H1 (cell line): ENCODE measurements at regions not wholly inside any gene's neighbourhood (a gene's known extent, or its start where the extent isn't known, plus 50 kb on each side); places are given as distances from the start of the nearest gene placed in this dataset.

Source experiments
- EP300 ChIP-seq, 2 experiments: IDR thresholded peaks; 1 replicate in 1 of 2; 2 replicates in 1 of 2; pipeline ENCODE4 v1.6.1; 2011 to 2012; ENCODE audit warnings: low read depth in 2 of 2, low read length in 2 of 2, mild to moderate bottlenecking in 2 of 2, borderline replicate concordance in 1 of 2, inconsistent platforms in 1 of 2, moderate library complexity in 1 of 2
- EZH2 ChIP-seq: fragments of 200-600 bp; sonication (generic); IDR thresholded peaks from 2 replicates; pipeline ENCODE4 v1.7.1; 2012; ENCODE audit warnings: low read depth, mild to moderate bottlenecking, moderate library complexity, low read length, inconsistent platforms; ENCODE audit not compliant: severe bottlenecking
- POLR2AphosphoS5 ChIP-seq: IDR thresholded peaks from 2 replicates; pipeline ENCODE4 v1.6.1; 2011; ENCODE audit warnings: low read depth, low read length
- RAD21 ChIP-seq, 2 experiments: IDR thresholded peaks in 1 of 2; conservative IDR thresholded peaks in 1 of 2; 2 replicates each; pipeline ENCODE4 v1.6.1; 2011; ENCODE audit warnings: low read depth in 2 of 2, low read length in 2 of 2, improper control_type of control experiment in 1 of 2, inconsistent platforms in 1 of 2, mild to moderate bottlenecking in 1 of 2, moderate library complexity in 1 of 2
- YY1 ChIP-seq: IDR thresholded peaks from 2 replicates; pipeline ENCODE4 v1.6.1; 2011; ENCODE audit warnings: low read depth, mild to moderate bottlenecking, low read length
- TF ChIP-seq, protein P1 (sequence below), 3 experiments: IDR thresholded peaks; 1 replicate in 2 of 3; 2 replicates in 1 of 3; pipeline versions ENCODE4 v1.5.1 to v1.6.1; 2011; ENCODE audit warnings: low read length in 3 of 3, mild to moderate bottlenecking in 3 of 3, inconsistent platforms in 2 of 3, low read depth in 1 of 3, moderate library complexity in 1 of 3; ENCODE audit not compliant: insufficient read depth in 1 of 3; ENCODE audit errors: control extremely low read depth in 1 of 3

DNA sequence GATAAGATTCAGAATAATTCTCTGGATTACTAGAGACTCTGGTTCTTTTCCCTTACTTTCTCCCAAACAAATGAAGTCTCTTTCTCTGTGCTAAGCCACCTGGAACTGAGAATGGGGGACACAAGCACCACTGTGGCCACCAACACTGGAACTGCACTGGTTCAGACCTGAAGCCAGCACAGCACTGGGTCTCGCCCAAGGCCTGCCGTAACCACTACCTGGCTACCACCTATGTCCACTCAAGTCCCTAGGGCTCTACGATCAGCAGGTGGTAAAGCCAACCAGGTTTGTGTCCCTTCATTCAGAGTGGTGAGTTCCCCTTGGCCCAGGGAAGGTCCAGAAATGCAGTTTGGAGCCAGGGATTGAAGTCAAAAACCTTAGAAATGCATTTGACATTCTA, 626.2 kb downstream of the DIAPH3 start:
- TF ChIP-seq YY1 = no peak
- no peak for TF ChIP-seq EZH2
- TF ChIP-seq, protein P1, sequence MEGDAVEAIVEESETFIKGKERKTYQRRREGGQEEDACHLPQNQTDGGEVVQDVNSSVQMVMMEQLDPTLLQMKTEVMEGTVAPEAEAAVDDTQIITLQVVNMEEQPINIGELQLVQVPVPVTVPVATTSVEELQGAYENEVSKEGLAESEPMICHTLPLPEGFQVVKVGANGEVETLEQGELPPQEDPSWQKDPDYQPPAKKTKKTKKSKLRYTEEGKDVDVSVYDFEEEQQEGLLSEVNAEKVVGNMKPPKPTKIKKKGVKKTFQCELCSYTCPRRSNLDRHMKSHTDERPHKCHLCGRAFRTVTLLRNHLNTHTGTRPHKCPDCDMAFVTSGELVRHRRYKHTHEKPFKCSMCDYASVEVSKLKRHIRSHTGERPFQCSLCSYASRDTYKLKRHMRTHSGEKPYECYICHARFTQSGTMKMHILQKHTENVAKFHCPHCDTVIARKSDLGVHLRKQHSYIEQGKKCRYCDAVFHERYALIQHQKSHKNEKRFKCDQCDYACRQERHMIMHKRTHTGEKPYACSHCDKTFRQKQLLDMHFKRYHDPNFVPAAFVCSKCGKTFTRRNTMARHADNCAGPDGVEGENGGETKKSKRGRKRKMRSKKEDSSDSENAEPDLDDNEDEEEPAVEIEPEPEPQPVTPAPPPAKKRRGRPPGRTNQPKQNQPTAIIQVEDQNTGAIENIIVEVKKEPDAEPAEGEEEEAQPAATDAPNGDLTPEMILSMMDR (IDR thresholded peaks at IDR 0.05; ENCODE audit: control extremely low read depth in 1 of 3, insufficient read depth in 1 of 3, low read depth in 1 of 3, low read length in 3 of 3) = no peak
- no peak for TF ChIP-seq POLR2AphosphoS5
- no peak for TF ChIP-seq EP300 (IDR thresholded peaks at IDR 0.05; ENCODE audit: borderline replicate concordance in 1 of 2, low read depth in 2 of 2, low read length in 2 of 2)
- TF ChIP-seq RAD21 (IDR thresholded peaks at IDR 0.05 in 1 of 2, conservative IDR thresholded peaks at IDR 0.05 in 1 of 2; ENCODE audit: low read depth in 2 of 2, low read length in 2 of 2) = no peak
